ENCODE measurements at regions not wholly inside any gene's neighbourhood (a gene's known extent, or its start where the extent isn't known, plus 50 kb on each side); places are given as distances from the start of the nearest gene placed in this dataset.

- no peaks in the 10 kb centered on the region for H3K9me1 ChIP-seq (ENCODE audit: insufficient read depth, low read length)
- no peak overlapping the region for H2AK9ac ChIP-seq (replicated peaks; ENCODE audit: low read depth, low read length, poor library complexity)
- no peak overlapping the region for H3K9ac ChIP-seq (ENCODE audit: low read depth, low read length)
- H3K27me3 ChIP-seq (ENCODE audit: control insufficient read depth, insufficient read depth, low read length), result no peaks in the 10 kb centered on the region
- CTCF ChIA-PET, result no interaction called here
- H3K56ac ChIP-seq (ENCODE audit: extremely low read depth, insufficient read depth, low read length), result no peak overlapping the region
- H4K20me1 ChIP-seq (ENCODE audit: insufficient read depth, low read length), result no peaks in the 10 kb centered on the region
- no peak overlapping the region for H4K5ac ChIP-seq (ENCODE audit: low read depth, low read length)
- intact Hi-C loops (cut with micrococcal nuclease) (no loop called here), dilution Hi-C loops (cut with HindIII; ENCODE audit: low sequenced_read_pairs, unreplicated experiment) (no loop called here), in situ Hi-C loops (cut with MboI; ENCODE audit: low sequenced_read_pairs) (no loop called here)
- H3K36me3 ChIP-seq (ENCODE audit: control insufficient read depth, insufficient read depth, low read length), result no peaks in the 10 kb centered on the region
- no peaks in the 10 kb centered on the region for H3K4me1 ChIP-seq (ENCODE audit: control insufficient read depth, insufficient read depth, low read length)
- DNase-seq (no peak), ATAC-seq (ENCODE audit: low read depth) (no peak)
- TF ChIP-seq MAZ (IDR thresholded peaks at IDR 0.05; ENCODE audit: borderline replicate concordance, low read depth, low read length) (no peak), MXI1 (IDR thresholded peaks at IDR 0.05; ENCODE audit: borderline replicate concordance, low read depth, low read length) (no peak), USF2 (IDR thresholded peaks at IDR 0.05; ENCODE audit: low read depth, low read length) (no peak), CHD1 (IDR thresholded peaks at IDR 0.05; ENCODE audit: low read depth, low read length) (no peak), SMC3 (IDR thresholded peaks at IDR 0.05; ENCODE audit: low read depth, low read length) (no peak), NFE2L2 (IDR thresholded peaks at IDR 0.05; ENCODE audit: low read depth, low read length) (no peak), RFX5 (IDR thresholded peaks at IDR 0.05; ENCODE audit: low read depth, low read length) (no peak), POLR2A (IDR thresholded peaks at IDR 0.05; ENCODE audit: low read depth, low read length) (no peak), BHLHE40 (IDR thresholded peaks at IDR 0.05; ENCODE audit: low read depth, low read length) (no peak), CEBPB (IDR thresholded peaks at IDR 0.05; ENCODE audit: low read depth, low read length) (no peak), MAFK (IDR thresholded peaks at IDR 0.05; ENCODE audit: low read depth, low read length) (no peak), FOS (IDR thresholded peaks at IDR 0.05; ENCODE audit: low read depth, low read length) (no peak), RCOR1 (IDR thresholded peaks at IDR 0.05; ENCODE audit: insufficient replicate concordance, low read length) (no peak), CTCF (conservative IDR thresholded peaks at IDR 0.05; ENCODE audit: low read depth, low read length) (no peak), RAD21 (IDR thresholded peaks at IDR 0.05; ENCODE audit: low read length) (no peak)
- TF ChIP-seq, protein P1, sequence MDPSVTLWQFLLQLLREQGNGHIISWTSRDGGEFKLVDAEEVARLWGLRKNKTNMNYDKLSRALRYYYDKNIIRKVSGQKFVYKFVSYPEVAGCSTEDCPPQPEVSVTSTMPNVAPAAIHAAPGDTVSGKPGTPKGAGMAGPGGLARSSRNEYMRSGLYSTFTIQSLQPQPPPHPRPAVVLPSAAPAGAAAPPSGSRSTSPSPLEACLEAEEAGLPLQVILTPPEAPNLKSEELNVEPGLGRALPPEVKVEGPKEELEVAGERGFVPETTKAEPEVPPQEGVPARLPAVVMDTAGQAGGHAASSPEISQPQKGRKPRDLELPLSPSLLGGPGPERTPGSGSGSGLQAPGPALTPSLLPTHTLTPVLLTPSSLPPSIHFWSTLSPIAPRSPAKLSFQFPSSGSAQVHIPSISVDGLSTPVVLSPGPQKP (IDR thresholded peaks at IDR 0.05; ENCODE audit: borderline replicate concordance, low read depth, low read length), result no peak
- H3K4me2 ChIP-seq (ENCODE audit: low read depth, low read length), result no peak overlapping the region
- H2BK5ac ChIP-seq (ENCODE audit: low read depth, low read length, poor library complexity, severe bottlenecking), result no peak overlapping the region
- H3K4me3 ChIP-seq (ENCODE audit: insufficient read depth, low read depth, low read length), result no peak overlapping the region
- no peak overlapping the region for H2AFZ ChIP-seq (replicated peaks; ENCODE audit: low read length, poor library complexity)
- no peak overlapping the region for H4K91ac ChIP-seq (ENCODE audit: insufficient read depth, low read depth, low read length)
- H3K27ac ChIP-seq (ENCODE audit: insufficient read depth, low read length), result no peak overlapping the region
- H2BK120ac ChIP-seq (ENCODE audit: low read depth, low read length), result no peak overlapping the region
- H3K18ac ChIP-seq (ENCODE audit: low read depth, low read length), result no peak overlapping the region
- H3K9me3 ChIP-seq (ENCODE audit: control insufficient read depth, insufficient read depth, low read length), result peaks cover 6% of the 10 kb centered on the region; the same call in 1 of the 2 replicates
- no peak overlapping the region for H2BK15ac ChIP-seq (ENCODE audit: low read depth, low read length)
- no TSS peak for BruUV-seq (replicated peaks)
- no peak overlapping the region for H3K23ac ChIP-seq (ENCODE audit: low read depth, low read length)
- H2AK5ac ChIP-seq (ENCODE audit: low read depth, low read length), result no peak overlapping the region
- POLR2A ChIA-PET (ENCODE audit: unreplicated experiment), result no interaction called here
- no peak overlapping the region for H3K4ac ChIP-seq (ENCODE audit: low read depth, low read length)
- H4K8ac ChIP-seq (ENCODE audit: low read depth in 2 of 2, low read length in 2 of 2), result no peak overlapping the region
- H2BK20ac ChIP-seq (ENCODE audit: low read depth, low read length), result no peak overlapping the region
- H3K79me1 ChIP-seq (ENCODE audit: low read depth in 1 of 2, low read length in 2 of 2), result no peaks in the 10 kb centered on the region
- no peak overlapping the region for H3K14ac ChIP-seq (replicated peaks; ENCODE audit: low read depth, low read length)
Observed at GRCh38 chr10:9175200-9175599, 1120.7 kb downstream of the GATA3 start.

All from IMR-90 (cell line).